ENCODE measurements at regions not wholly inside any gene's neighbourhood (a gene's known extent, or its start where the extent isn't known, plus 50 kb on each side); places are given as distances from the start of the nearest gene placed in this dataset.
"Not testable (repeated sequence)": the region's sequence is repeated elsewhere in the genome, so short reads cannot be mapped to it uniquely, and the experiment has no call there.

DNA sequence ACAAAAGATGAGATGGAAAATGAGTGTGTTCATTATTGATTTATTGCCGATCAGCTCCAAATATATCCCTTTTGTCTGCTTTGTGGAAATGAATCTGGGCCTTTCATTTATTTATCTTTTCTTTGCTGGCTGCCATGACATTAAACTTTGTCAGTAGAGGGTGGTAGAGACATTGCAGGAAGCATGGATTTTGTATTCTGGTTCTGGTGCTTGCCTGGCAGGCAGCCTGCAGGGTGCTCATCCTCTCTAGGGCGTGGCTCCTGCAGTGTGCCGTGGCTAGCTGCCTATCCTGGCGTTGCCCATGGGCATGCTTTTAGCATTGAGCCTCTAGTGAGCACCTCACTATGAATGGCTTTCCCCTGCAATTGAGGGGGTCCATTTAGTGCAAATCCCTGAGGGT, 593.1 kb downstream of the RNF144A start:
- in situ Hi-C loops (cut with MboI; ENCODE audit: low sequenced_read_pairs): no loop called here

DNA sequence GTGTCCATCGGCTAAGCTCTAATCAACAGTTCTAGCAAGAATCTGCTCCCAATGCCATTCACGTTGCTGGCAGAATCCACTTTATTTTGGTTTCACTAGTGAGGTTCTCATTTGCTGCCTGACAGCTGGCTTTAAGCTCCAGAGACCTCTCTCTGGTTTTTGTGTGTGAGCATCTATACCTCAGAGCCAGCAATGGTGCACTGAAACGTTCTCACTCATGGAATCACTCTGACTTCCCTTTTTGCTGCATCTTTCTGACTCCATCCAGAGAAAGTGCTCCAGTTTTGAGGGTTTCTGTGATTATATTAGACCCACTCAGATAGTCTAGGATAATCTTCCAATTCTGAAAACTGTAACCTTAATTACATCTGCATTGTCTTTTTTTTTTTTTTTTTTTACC, 596.6 kb downstream of the RNF144A start:
- in situ Hi-C loops (cut with MboI; ENCODE audit: low sequenced_read_pairs): no loop called here

DNA sequence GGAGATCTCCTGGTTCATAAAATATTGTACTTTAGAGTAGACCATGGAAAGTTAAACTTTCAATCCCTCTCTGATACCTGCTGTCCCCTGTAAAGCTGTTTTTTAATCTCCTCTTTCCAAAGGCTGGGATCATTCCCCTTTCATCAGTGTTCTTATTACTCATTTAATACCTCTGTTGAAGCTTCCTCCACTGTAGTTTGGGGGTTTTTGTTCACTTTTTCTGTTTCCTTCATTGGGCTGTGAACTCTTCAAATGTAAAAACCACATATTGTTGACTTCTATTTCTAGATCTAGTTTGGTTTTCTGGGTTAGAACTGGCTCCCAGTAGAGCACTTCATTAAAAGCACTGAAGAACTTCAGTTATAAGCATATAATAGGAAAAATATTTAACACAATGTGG, 598.1 kb downstream of the RNF144A start:
- in situ Hi-C loops (cut with MboI; ENCODE audit: low sequenced_read_pairs): no loop called here

DNA sequence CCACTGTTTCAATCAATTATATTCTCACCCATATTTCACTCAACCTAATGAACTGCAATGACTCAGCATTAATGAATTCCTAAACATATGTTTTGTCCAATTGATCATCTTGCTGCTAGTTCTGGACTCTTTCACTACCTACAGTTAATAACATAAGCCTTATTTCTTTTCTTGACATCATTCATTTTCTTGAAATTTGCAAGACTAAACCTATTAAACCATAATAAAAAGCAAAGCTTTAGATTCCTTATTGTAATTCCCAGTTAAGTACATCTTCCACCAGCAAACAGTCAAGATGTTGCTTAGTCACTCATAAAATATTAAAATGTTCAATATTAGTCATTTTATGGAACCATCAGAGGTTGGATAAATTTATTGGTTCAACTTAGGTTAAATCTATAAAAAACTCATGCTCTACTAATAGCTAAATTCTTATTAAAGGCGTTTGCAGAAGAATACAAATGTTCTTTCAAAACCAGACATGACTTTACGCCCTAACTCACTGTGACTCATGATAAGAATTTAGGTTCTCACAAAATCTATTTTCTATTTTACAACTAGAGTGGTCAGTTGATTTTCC, 599.4 kb downstream of the RNF144A start:
- in situ Hi-C loops (cut with MboI; ENCODE audit: low sequenced_read_pairs): no loop called here

DNA sequence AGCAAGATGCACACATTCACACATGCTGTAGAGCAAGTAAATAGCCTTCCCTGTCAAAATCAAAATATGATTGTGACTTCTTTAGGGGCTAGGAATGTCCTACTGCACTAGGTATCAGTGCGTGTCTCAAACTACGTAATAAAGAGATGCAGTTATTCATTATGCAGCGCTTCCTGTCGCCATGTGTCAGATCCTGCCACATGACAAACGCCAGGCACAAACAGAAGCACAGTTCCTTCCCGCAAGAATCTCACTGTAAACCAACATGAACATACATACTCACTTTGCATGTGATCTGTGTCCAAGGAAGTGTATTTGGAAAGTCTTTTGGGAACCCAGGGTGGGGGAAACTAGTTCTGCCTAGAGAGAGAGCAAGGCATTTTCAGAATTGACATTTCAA, 599.9 kb downstream of the RNF144A start:
- in situ Hi-C loops (cut with MboI; ENCODE audit: low sequenced_read_pairs): no loop called here

DNA sequence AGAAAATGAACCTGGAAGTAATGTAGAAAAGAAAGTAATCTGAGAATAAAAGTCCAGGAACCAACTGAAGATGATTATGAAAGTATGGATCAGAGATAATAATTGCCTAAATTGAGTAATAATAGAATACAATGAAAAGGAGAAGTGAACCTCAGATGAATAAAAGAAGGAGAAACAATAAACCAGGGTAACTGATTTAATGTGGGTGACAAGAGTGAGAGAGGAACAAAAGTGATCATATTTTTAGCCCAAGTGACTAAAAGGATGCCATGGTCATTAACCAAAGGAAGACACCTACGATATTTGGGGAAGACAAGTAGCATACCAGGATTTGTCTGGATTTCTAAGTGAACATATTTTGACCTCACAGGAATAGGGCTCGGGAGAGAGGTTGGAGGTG, 600.6 kb downstream of the RNF144A start:
- in situ Hi-C loops (cut with MboI; ENCODE audit: low sequenced_read_pairs): no loop called here

DNA sequence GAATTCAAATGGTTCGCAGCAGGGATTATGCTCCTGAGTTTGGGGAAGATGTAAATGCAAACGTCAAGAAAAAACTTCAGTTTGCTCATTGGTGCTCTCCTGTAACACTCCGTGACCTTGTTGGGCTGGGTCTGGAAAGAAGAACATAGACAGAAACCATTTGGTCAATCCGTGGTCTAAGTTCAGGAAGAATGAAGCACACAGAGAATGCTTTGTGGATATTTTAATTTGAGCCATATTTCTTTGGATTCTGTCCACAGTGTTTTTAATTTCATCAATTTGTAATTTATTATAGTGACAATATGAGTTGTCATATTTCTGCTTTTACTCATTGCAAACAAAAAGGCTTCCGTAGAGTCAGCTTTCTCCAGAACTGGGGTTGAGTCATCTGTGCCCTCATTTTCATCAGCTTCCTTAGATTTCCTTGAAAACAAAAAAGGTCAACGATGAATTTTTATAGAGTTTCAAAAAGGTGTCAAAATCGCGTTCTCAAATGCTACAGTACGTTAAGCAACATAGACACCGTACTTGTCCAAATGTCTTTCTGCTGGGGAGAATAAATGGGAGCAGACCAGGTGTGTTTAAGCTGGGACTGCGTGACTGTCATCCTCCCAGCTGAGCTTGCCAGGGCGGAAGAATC, 606.4 kb downstream of the RNF144A start:
- in situ Hi-C loops (cut with MboI; ENCODE audit: low sequenced_read_pairs): no loop called here

DNA sequence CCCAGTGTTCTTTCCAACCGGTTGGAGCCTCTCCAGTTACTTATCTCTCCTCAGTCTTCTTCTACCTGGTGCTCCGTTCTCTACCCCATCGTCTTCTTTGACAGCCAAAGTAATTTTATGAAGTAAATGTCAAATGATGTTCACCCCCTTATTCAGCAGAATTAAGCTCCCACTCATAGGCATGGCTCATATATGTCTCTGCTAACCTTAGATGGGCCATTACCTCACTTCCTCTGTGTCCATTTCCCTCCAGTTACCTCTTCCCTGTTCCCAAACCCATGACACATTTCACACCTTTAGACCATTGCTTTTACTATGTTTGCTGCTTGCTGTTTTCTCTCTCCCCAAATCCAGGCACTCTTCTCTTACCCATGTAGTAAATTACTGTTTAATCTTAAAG, 607.0 kb downstream of the RNF144A start:
- in situ Hi-C loops (cut with MboI; ENCODE audit: low sequenced_read_pairs): no loop called here

DNA sequence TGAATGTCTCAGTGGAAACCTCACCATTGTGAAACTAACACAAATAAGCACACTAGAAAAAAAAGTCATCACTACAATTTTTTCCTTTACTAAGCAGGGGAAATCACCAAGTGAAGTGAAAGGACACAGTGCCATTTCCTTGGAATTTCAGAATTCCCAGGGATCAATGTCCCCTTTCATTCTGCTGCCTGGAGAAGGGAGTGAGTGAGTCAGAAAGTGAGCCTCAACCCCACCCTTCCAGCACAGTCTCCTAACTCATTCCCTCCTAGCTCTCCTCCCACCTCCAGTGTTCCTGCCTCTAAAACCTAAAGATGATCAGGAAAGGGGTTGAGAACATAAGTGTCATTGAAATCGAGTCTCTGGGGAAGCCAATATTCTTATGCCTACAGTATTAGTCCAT, 608.5 kb downstream of the RNF144A start:
- in situ Hi-C loops (cut with MboI; ENCODE audit: low sequenced_read_pairs): no loop called here

DNA sequence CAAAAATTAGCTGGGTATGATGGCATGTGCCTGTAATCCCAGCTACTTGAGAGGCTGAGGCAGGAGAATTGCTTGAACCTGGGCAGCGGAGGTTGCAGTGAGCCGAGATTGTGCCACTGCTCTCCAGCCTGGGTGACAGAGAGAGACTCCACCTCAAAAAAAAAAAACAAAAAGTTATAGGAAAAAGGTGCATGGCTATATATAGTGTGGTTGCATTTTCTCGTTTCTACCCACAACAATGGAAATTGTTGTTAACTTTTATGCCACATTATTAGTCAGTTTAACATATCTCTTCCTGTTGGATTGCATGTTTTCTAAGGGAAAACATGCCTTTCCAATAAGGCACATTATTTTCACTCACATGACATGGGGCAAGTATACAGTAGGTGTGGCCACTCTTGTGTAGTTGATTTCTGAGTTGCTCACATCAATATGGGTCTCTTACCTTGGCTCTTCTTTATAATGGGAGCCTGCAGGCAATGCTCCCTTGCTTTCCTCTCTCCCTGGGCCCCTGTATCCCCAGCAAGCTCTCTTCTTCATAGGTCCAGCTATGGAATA, 610.0 kb downstream of the RNF144A start:
- in situ Hi-C loops (cut with MboI; ENCODE audit: low sequenced_read_pairs): no loop called here

DNA sequence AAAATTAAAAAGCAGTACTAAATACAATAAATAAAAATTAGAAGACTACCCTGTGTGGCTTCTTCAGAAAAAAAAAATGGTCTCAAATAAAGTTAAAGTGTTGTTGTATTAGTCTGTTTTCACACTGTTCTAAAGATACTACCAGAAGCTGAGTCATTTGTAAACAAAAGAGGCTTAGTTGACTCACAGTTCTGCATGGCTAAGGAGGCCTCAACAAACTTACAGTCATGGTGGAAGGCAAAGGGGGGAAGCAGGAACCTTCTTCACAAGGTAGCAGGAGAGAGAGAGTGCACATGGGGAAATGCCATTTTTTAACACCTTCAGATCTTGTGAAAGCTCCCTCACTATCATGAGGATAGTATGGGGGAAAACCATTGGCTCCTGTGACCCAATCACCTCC, 612.8 kb downstream of the RNF144A start:
- in situ Hi-C loops (cut with MboI; ENCODE audit: low sequenced_read_pairs): no loop called here

DNA sequence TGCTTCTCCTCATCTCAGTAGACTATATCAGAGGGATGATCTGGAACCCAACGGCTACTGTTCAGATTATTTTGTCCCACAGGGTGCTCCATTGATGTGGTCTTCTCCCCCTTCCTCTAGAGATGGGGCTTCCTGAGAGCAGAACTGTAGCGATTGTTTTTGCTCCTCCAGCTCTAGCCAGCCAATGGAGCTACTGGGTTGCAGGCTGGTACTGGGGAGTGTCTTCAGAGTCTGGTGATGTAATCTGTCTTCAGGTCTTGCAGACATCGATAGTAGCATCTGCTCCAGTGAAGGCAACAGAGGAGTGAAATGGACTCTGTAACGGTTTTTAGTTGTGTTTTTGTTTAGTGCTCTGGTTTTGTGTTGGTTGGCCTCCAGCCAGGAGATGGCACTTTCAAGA, 621.9 kb downstream of the RNF144A start:
- in situ Hi-C loops (cut with MboI; ENCODE audit: low sequenced_read_pairs): no loop called here

DNA sequence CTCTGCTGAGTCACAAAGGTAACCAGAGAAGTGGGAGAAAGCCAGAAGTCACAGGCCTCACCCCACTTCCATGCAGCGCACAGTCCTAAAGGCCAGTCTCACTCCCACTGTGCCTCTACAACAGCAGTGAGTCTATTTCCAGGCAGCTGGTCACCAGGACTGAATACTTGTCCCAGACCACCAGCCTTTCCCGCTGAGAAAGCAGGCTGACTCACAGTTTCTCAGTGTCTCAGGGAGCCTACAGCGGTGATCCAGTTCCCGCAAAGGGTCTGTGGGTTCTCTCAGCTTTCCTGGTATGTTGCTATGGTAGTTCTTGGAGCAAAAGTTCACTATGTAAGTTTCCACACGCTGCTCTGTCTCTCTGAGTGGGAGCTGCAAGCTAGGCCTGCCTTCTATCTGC, 622.5 kb downstream of the RNF144A start:
- in situ Hi-C loops (cut with MboI; ENCODE audit: low sequenced_read_pairs): no loop called here

DNA sequence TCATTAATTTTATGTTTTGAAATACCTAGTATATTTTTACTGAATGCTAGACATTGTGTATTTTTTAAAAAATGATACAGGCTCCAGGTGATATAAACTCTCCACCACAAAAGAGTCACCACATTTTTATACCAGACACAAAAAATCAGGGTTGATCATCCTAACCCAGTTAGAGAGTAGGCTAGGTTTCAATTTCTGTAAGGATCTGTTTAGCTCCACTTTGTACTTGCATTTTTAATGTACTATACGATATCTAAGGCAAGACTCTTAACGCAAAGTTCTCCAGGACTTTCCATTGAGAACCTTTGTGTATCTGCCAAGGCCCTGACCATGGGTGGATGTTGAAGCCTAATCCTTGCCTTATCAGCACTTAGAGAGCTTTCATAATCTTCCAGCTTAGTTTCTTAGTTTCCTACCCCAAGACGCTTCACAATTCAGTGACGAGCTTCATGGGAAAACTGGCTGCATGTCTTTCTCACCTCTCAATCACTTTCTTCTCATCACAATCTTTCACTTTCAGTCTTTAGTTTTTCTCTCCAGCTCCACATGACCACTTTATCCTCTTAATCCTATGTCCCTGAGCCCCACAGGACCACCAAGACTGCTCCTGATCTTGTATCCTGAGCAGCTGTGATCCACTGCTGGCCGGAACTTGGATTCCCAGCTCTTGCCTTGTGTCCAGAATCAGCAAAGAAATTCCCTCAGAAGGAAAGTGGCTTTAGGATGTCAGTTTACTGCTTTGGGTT, 635.8 kb downstream of the RNF144A start:
- in situ Hi-C loops (cut with MboI; ENCODE audit: low sequenced_read_pairs): no loop called here

DNA sequence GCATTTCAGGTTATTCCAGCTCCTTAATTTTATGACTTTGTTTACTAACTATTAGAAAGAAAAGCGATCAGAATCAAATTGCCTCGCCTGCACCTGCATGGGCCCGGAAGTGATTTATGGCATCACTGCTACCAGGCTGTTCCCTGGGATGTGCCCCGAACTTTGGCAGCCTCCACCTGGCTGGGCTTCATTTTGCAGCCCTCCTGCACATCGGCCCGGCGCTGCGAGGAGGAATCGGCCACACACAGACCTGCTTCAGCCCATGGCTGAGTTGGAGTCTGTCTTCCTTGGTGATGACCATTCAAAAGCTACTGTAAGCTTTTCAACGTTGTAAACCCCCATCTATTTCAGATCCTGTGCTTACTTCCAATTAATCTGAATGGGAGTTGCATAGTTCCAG, 638.0 kb downstream of the RNF144A start:
- in situ Hi-C loops (cut with MboI; ENCODE audit: low sequenced_read_pairs): no loop called here

DNA sequence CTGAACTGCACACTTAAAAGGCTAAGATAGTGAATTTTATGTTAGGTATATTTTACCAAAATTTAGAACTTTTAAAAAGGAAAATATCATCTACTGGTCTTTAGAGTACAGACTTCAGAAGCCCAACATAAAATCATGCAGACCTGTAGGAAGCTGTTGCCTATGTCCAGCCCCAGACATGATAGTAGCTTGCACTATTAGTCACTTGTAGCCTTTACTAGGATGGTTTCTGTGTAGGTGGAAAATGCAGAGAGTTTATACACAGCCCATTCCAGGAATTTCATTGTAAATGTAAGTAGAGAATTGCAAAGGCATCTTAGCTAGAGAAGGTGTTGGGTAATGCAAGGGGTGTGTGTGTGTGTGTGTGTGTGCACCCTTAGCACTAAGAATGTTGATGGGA, 640.2 kb downstream of the RNF144A start:
- in situ Hi-C loops (cut with MboI; ENCODE audit: low sequenced_read_pairs): no loop called here

DNA sequence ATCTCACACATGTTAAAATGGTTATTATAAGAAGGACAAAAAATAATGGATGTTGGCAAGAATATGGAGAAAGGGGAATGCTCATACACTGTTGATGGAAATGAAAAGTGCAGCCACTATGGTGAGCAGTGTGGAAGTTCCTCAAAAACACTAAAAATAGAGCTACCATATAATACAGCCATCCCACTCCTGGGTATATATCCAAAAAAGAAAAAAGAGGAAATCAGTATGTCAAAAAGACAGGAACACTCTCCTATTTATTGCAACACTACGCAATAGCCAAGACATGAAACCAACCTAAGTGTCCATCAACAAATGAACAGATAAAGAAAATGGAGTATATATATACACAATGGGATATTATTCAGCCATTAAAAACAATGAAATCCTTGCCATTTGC, 642.6 kb downstream of the RNF144A start:
- in situ Hi-C loops (cut with MboI; ENCODE audit: low sequenced_read_pairs): no loop called here

DNA sequence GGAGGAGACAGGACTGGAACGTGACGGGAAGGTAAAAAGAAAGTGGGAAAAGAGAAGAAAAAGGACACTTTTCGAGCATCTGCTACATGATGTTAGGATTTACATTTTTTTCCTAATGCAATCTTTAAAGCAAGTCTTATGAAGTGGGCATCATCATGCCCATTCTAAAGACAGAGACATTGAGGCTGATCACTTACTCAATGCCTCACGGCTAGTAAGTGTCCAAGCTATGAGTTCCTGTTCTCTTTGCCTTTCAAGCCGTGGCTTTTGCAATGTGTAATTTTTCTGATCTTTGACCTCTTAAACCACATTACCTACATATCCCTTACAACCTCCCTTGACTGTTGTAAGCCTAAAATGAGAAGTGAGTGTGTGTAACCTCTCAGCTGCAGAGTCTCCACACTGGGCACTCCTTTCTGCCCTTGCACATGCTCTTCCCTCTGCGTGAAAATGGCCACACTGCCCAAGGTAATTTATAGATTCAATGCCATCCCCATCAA, 649.2 kb downstream of the RNF144A start:
- in situ Hi-C loops (cut with MboI; ENCODE audit: low sequenced_read_pairs): no loop called here

DNA sequence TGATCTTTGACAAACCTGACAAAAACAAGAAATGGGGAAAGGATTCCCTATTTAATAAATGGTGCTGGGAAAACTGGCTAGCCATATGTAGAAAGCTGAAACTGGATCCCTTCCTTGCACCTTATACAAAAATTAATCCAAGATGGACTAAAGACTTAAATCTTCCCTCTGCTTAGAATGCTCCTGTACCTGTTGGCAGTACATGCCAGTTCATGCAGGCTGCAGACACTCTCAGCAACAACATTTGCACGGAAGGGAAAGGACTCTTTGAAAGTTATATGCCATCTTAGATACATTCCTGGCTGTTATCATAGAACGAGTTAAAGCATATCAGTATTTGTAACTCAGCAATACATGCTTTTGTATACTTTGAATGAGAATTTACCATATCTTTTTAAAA, 649.9 kb downstream of the RNF144A start:
- in situ Hi-C loops (cut with MboI; ENCODE audit: low sequenced_read_pairs): not testable (repeated sequence)

DNA sequence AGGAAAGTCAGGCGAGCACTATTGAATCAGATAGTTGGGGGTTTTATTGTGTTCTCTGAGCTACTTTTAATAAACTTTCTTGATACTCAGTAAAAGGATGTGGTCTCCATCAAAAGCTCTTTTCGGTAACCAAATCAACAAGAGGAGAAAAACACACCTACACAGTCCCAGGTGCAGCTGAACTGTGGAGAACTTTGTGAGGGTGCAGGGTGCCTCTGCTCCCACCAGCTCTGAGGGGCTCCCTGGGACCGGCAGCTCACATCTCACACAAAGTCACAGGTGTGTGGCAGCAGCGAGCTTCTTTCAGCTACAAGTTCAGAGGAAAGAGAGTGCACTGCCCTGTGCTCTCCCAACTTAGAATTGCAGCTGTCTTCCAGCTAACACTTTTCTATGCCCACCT, 650.4 kb downstream of the RNF144A start:
- in situ Hi-C loops (cut with MboI; ENCODE audit: low sequenced_read_pairs): no loop called here

DNA sequence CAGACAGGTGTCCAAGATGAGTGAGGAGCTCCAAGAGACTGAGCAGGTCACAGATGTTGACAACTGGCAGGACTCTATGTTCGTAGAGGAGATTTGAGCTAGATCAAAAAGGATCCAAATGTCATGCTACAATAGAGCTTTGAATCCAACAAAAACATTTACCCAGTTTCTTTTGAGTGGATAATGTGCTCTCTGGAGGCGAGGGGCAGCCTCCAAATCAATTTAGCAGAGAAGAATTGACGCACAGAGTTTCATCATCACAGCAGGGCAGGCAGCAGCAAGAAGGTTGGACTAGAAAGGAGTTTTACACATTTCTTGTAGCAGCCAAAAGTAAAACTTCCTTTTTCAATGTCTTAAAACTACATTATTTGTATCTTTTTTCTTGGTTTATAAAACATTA, 653.0 kb downstream of the RNF144A start:
- in situ Hi-C loops (cut with MboI; ENCODE audit: low sequenced_read_pairs): no loop called here

DNA sequence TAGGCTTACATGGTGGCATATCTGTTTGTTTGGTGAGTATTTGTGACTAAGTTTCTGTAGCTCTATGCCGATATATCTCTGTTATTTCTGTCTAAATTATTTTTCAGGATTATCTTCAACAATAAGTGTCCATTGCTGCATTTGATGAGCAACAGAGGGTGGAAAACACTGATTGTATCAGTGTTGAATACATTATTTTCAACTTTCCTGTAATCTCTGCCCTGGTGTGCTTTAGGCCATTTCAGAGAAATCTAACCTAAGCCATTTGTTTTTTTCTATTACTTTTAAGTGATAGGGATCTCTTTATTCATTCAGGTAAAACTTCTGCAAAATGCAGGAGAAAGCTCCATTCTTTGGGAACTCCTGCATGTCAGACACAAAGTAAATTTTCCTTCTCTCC, 654.5 kb downstream of the RNF144A start:
- in situ Hi-C loops (cut with MboI; ENCODE audit: low sequenced_read_pairs): no loop called here
